Endothelial cell of umbilical vein (primary cell): ENCODE measurements at regions not wholly inside any gene's neighbourhood (a gene's known extent, or its start where the extent isn't known, plus 50 kb on each side); places are given as distances from the start of the nearest gene placed in this dataset.

Source experiments
- BruUV-seq: library from RNA; stranded (reverse); fragments of 400-500 nt; replicated peaks from 2 replicates; lab custom pipeline; 2021; lab: Mats Ljungman, UMichigan
- CTCF ChIA-PET: fragments of 300-600, 350-600 bp; sonication (Branson Sonifier 250); formaldehyde crosslinking; loops from one replicate; lab custom pipeline; 2021; ENCODE audit warnings: antibody characterized with exemption, inconsistent platforms; lab: Charles Lee
- POLR2A ChIA-PET: fragments of 300-600, 350-600 bp; sonication (Branson Sonifier 250); formaldehyde crosslinking; loops from one replicate; lab custom pipeline; 2021; ENCODE audit warnings: antibody characterized with exemption, inconsistent platforms; lab: Charles Lee
- DNase-seq: peaks from one replicate; pipeline ENCODE4 v3.0.0-alpha.2; 2011; ENCODE audit warnings: low read depth, low spot score
- FAIRE-seq: peaks from 2 replicates; lab custom pipeline; 2011; peaks lifted over from hg19 to GRCh38; lab: Jason Lieb, UNC
- H2AFZ ChIP-seq: 2 replicates; pipeline ENCODE4 v1.6.0; 2012; ENCODE audit warnings: low read depth, low read length, control low read depth, inconsistent platforms
- H3K27ac ChIP-seq: 2 replicates; pipeline ENCODE4 v1.5.1; 2011; ENCODE audit warnings: low read depth, mild to moderate bottlenecking, control low read depth, low read length, moderate library complexity; ENCODE audit not compliant: insufficient read depth
- H3K27me3 ChIP-seq, 2 experiments: 2 replicates each; pipeline versions ENCODE4 v1.6.0 to v1.6.1; 2011; ENCODE audit warnings: low read length in 2 of 2, mixed read lengths in 1 of 2; ENCODE audit not compliant: control insufficient read depth in 2 of 2, insufficient read depth in 2 of 2
- H3K36me3 ChIP-seq, 2 experiments: 2 replicates in 1 of 2; 3 replicates in 1 of 2; pipeline ENCODE4 v1.5.1; 2011; ENCODE audit warnings: low read length in 2 of 2, mild to moderate bottlenecking in 1 of 2, moderate library complexity in 1 of 2; ENCODE audit not compliant: control insufficient read depth in 2 of 2, insufficient read depth in 2 of 2; ENCODE audit errors: extremely low read depth in 1 of 2
- H3K4me1 ChIP-seq: 3 replicates; pipeline ENCODE4 v1.5.1; 2011; ENCODE audit warnings: mild to moderate bottlenecking, low read length; ENCODE audit not compliant: control insufficient read depth, insufficient read depth; ENCODE audit errors: extremely low read depth
- H3K4me2 ChIP-seq: 2 replicates; pipeline ENCODE4 v1.6.1; 2011; ENCODE audit warnings: low read length, control low read depth, mixed read lengths; ENCODE audit not compliant: insufficient read depth
- H3K4me3 ChIP-seq, 3 experiments: fragments of 200-600 bp in 1 of 3; sonication (generic), shearing (Covaris generic) in 1 of 3; replicated peaks in 1 of 3; 2 replicates each; pipeline ENCODE4 v1.5.1; 2011 to 2016; ENCODE audit warnings: control low read depth in 3 of 3, low read length in 3 of 3, mild to moderate bottlenecking in 2 of 3, inconsistent platforms in 1 of 3, low read depth in 1 of 3, moderate library complexity in 1 of 3; ENCODE audit not compliant: insufficient read depth in 1 of 3
- H3K79me2 ChIP-seq: 2 replicates; pipeline ENCODE4 v1.6.0; 2012; ENCODE audit warnings: low read length, inconsistent platforms; ENCODE audit not compliant: control insufficient read depth, insufficient read depth
- H3K9ac ChIP-seq: replicated peaks from 2 replicates; pipeline ENCODE3; 2011; ENCODE audit warnings: low read length, control low read depth; ENCODE audit not compliant: insufficient read depth; ENCODE audit errors: extremely low read depth
- H3K9me1 ChIP-seq: replicated peaks from 3 replicates; pipeline ENCODE4 v1.6.0; 2011; ENCODE audit warnings: mild to moderate bottlenecking, low read length; ENCODE audit not compliant: control insufficient read depth, insufficient read depth; ENCODE audit errors: extremely low read depth
- H3K9me3 ChIP-seq: replicated peaks from 2 replicates; pipeline ENCODE4 v1.5.1; 2012; ENCODE audit warnings: low read length, inconsistent platforms; ENCODE audit not compliant: control insufficient read depth, insufficient read depth
- H4K20me1 ChIP-seq: replicated peaks from 2 replicates; pipeline ENCODE3; 2011; ENCODE audit warnings: mild to moderate bottlenecking, low read length; ENCODE audit not compliant: control insufficient read depth, insufficient read depth; ENCODE audit errors: extremely low read depth
- CTCF ChIP-seq, 2 donors: IDR thresholded peaks; 1 replicate in 1 of 2; 2 replicates in 1 of 2; pipeline ENCODE4 v1.5.1; 2011; ENCODE audit warnings: low read length in 2 of 2, mild to moderate bottlenecking in 2 of 2, moderate library complexity in 2 of 2, control low read depth in 1 of 2, inconsistent platforms in 1 of 2, low read depth in 1 of 2; ENCODE audit not compliant: insufficient read depth in 1 of 2; ENCODE audit errors: extremely low read depth in 1 of 2
- EZH2 ChIP-seq: IDR thresholded peaks from 2 replicates; pipeline ENCODE4 v1.6.1; 2012; ENCODE audit warnings: borderline replicate concordance, low read depth, mild to moderate bottlenecking, moderate library complexity, low read length, inconsistent platforms; ENCODE audit not compliant: severe bottlenecking
- FOS ChIP-seq: IDR thresholded peaks from 2 replicates; pipeline ENCODE4 v1.6.1; 2011; ENCODE audit warnings: mild to moderate bottlenecking, low read length, moderate library complexity, borderline replicate concordance; ENCODE audit not compliant: insufficient read depth
- GATA2 ChIP-seq: IDR thresholded peaks from 2 replicates; pipeline ENCODE4 v1.7.0; 2011; ENCODE audit warnings: low read depth, mild to moderate bottlenecking, moderate library complexity, mixed read lengths, low read length; ENCODE audit not compliant: insufficient read length, insufficient read depth
- JUN ChIP-seq: IDR thresholded peaks from 2 replicates; pipeline ENCODE4 v1.6.1; 2011; ENCODE audit warnings: borderline replicate concordance, low read depth; ENCODE audit not compliant: insufficient read length, insufficient read depth
- MAX ChIP-seq: IDR thresholded peaks from 2 replicates; pipeline ENCODE4 v1.6.1; 2011; ENCODE audit not compliant: insufficient read depth, insufficient read length
- MYC ChIP-seq: IDR thresholded peaks from one replicate; pipeline ENCODE4 v1.6.1; 2011; ENCODE audit warnings: mild to moderate bottlenecking, low read depth, low read length
- POLR2A ChIP-seq: IDR thresholded peaks from 2 replicates; pipeline ENCODE4 v1.6.1; 2012; ENCODE audit warnings: low read depth, mild to moderate bottlenecking, control low read depth, low read length
- POLR2AphosphoS5 ChIP-seq: IDR thresholded peaks from 2 replicates; pipeline ENCODE4 v1.6.1; 2012; ENCODE audit warnings: low read depth, mild to moderate bottlenecking, control low read depth, low read length, moderate library complexity; ENCODE audit not compliant: insufficient read depth
- dilution Hi-C: fragments of 300-500 bp; cut with MboI; formaldehyde crosslinking; loops from one replicate; pipeline ENCODE4 v1.15.0; 2019; ENCODE audit warnings: low sequenced_read_pairs; ENCODE audit not compliant: extremely low pct_ligation_motif_present
- intact Hi-C: fragments of 100-400 bp; cut with micrococcal nuclease; formaldehyde crosslinking; loops from one replicate; pipeline ENCODE4 v1.10.0; 2022

GRCh38 chr16:65944361-65944760, 422.1 kb upstream of the CDH5 start:
- Histone ChIP-seq H2AFZ (no peak overlapping the region), H3K9me1 (no peaks in the 10 kb centered on the region), H3K4me2 (no peak overlapping the region), H3K4me1 (no peaks in the 10 kb centered on the region), H3K27me3 (no peaks in the 10 kb centered on the region), H4K20me1 (no peaks in the 10 kb centered on the region), H3K36me3 (no peaks in the 10 kb centered on the region), H3K9ac (no peak overlapping the region), H3K79me2 (no peaks in the 10 kb centered on the region), H3K27ac (no peak overlapping the region), H3K4me3 (no peak overlapping the region), H3K9me3 (no peaks in the 10 kb centered on the region)
- TF ChIP-seq MYC, result no peak
- ChIA-PET POLR2A (no interaction called here), CTCF (no interaction called here)
- FAIRE-seq, result no peak
- dilution Hi-C loops, result no loop called here
- DNase-seq, result no peak
- BruUV-seq, result no TSS peak
- intact Hi-C loops, result no loop called here

- H3K4me1 ChIP-seq, result no peaks in the 10 kb centered on the region
- dilution Hi-C loops, result no loop called here
- no peak for FAIRE-seq
- no peaks in the 10 kb centered on the region for H3K9me3 ChIP-seq
- no peak overlapping the region for H3K4me3 ChIP-seq
- H3K4me2 ChIP-seq, result no peak overlapping the region
- H2AFZ ChIP-seq, result no peak overlapping the region
- no peaks in the 10 kb centered on the region for H4K20me1 ChIP-seq
- H3K36me3 ChIP-seq, result no peaks in the 10 kb centered on the region
- POLR2A ChIA-PET, result no interaction called here
- no peaks in the 10 kb centered on the region for H3K27me3 ChIP-seq
- DNase-seq, result no peak
- BruUV-seq, result no TSS peak
- TF ChIP-seq EZH2 (no peak), MYC (no peak), JUN (no peak), MAX (no peak), POLR2A (no peak), GATA2 (no peak), POLR2AphosphoS5 (no peak), FOS (no peak), CTCF (IDR thresholded peaks at IDR 0.05; ENCODE audit: extremely low read depth in 1 of 2, insufficient read depth in 1 of 2, low read depth in 1 of 2, low read length in 2 of 2) (no peak)
- no peaks in the 10 kb centered on the region for H3K79me2 ChIP-seq
- no peaks in the 10 kb centered on the region for H3K9me1 ChIP-seq
- no peak overlapping the region for H3K9ac ChIP-seq
- intact Hi-C loops, result no loop called here
- H3K27ac ChIP-seq, result no peak overlapping the region
- CTCF ChIA-PET, result no interaction called here
Observed at GRCh38 chr16:65940711-65941110, 425.8 kb upstream of the CDH5 start.
